IMR-90 (cell line): ENCODE measurements at regions not wholly inside any gene's neighbourhood (a gene's known extent, or its start where the extent isn't known, plus 50 kb on each side); places are given as distances from the start of the nearest gene placed in this dataset.

Source experiments
- ATAC-seq: fragments of 200-7000 bp; cut with Tn5 transposase; 2 replicates; pipeline ENCODE4 v1.9.1; 2020; ENCODE audit warnings: low read depth, mild to moderate bottlenecking, moderate library complexity
- BruUV-seq: library from RNA; stranded (reverse); fragments of 400-500 nt; replicated peaks from 2 replicates; lab custom pipeline; 2021; lab: Mats Ljungman, UMichigan
- CTCF ChIA-PET: fragments of 300-600 bp; formaldehyde crosslinking; extraction: SDS; loops from one replicate; lab custom pipeline; 2021; ENCODE audit warnings: antibody characterized with exemption; lab: Yijun Ruan, JAX
- POLR2A ChIA-PET: fragments of 300-600 bp; sonication (Branson Sonifier 250); formaldehyde crosslinking; loops from one replicate; lab custom pipeline; 2022; ENCODE audit warnings: antibody characterized with exemption; ENCODE audit not compliant: unreplicated experiment; lab: Charles Lee
- DNase-seq: peaks from one replicate; pipeline ENCODE4 v3.0.0; 2013
- H2AFZ ChIP-seq: replicated peaks from 2 replicates; pipeline ENCODE3; 2013; ENCODE audit warnings: low read length, mild to moderate bottlenecking; ENCODE audit not compliant: poor library complexity
- H2AK5ac ChIP-seq: 2 replicates; pipeline ENCODE4 v1.6.1; 2013; ENCODE audit warnings: low read depth, low read length, inconsistent platforms
- H2AK9ac ChIP-seq: replicated peaks from 2 replicates; pipeline ENCODE3; 2013; ENCODE audit warnings: mild to moderate bottlenecking, low read depth, low read length, moderate library complexity; ENCODE audit not compliant: poor library complexity
- H2BK120ac ChIP-seq: 2 replicates; pipeline ENCODE4 v1.6.1; 2013; ENCODE audit warnings: low read depth, low read length, inconsistent platforms
- H2BK15ac ChIP-seq: 3 replicates; pipeline ENCODE4 v1.6.1; 2013; ENCODE audit warnings: low read depth, low read length, inconsistent platforms
- H2BK20ac ChIP-seq: 2 replicates; pipeline ENCODE4 v1.6.1; 2013; ENCODE audit warnings: low read depth, mild to moderate bottlenecking, inconsistent platforms, low read length, moderate library complexity
- H2BK5ac ChIP-seq: 2 replicates; pipeline ENCODE4 v1.6.1; 2013; ENCODE audit warnings: mild to moderate bottlenecking, low read depth, low read length, inconsistent platforms; ENCODE audit not compliant: poor library complexity, severe bottlenecking
- H3K14ac ChIP-seq: replicated peaks from 2 replicates; pipeline ENCODE4 v1.6.1; 2013; ENCODE audit warnings: low read depth, low read length, inconsistent platforms
- H3K18ac ChIP-seq: 2 replicates; pipeline ENCODE4 v1.6.1; 2013; ENCODE audit warnings: low read depth, low read length, control low read depth
- H3K23ac ChIP-seq: 2 replicates; pipeline ENCODE4 v1.6.1; 2013; ENCODE audit warnings: low read depth, low read length, inconsistent platforms
- H3K27ac ChIP-seq: 2 replicates; pipeline ENCODE4 v1.5.1; 2013; ENCODE audit warnings: mild to moderate bottlenecking, control low read depth, low read length; ENCODE audit not compliant: insufficient read depth
- H3K27me3 ChIP-seq: 2 replicates; pipeline ENCODE4 v1.6.1; 2013; ENCODE audit warnings: low read length; ENCODE audit not compliant: control insufficient read depth, insufficient read depth
- H3K36me3 ChIP-seq: 2 replicates; pipeline ENCODE4 v1.6.1; 2013; ENCODE audit warnings: low read length, mixed read lengths; ENCODE audit not compliant: control insufficient read depth, insufficient read depth
- H3K4ac ChIP-seq: 2 replicates; pipeline ENCODE4 v1.6.1; 2013; ENCODE audit warnings: low read depth, low read length, inconsistent platforms
- H3K4me1 ChIP-seq: 2 replicates; pipeline ENCODE4 v1.6.1; 2013; ENCODE audit warnings: low read length, mixed read lengths; ENCODE audit not compliant: control insufficient read depth, insufficient read depth
- H3K4me2 ChIP-seq: 2 replicates; pipeline ENCODE4 v1.6.1; 2013; ENCODE audit warnings: low read depth, mild to moderate bottlenecking, control low read depth, low read length, moderate library complexity
- H3K4me3 ChIP-seq: 2 replicates; pipeline ENCODE4 v1.5.1; 2013; ENCODE audit warnings: low read depth, mild to moderate bottlenecking, control low read depth, low read length, moderate library complexity; ENCODE audit not compliant: insufficient read depth
- H3K56ac ChIP-seq: 2 replicates; pipeline ENCODE4 v1.6.1; 2013; ENCODE audit warnings: low read length, inconsistent platforms; ENCODE audit not compliant: insufficient read depth; ENCODE audit errors: extremely low read depth
- H3K79me1 ChIP-seq, 2 experiments: 2 replicates each; pipeline ENCODE4 v1.6.1; 2013; ENCODE audit warnings: low read length in 2 of 2, inconsistent platforms in 1 of 2, low read depth in 1 of 2
- H3K9ac ChIP-seq: 2 replicates; pipeline ENCODE4 v1.6.1; 2013; ENCODE audit warnings: low read depth, low read length, control low read depth
- H3K9me1 ChIP-seq: 2 replicates; pipeline ENCODE4 v1.6.1; 2013; ENCODE audit warnings: low read length, inconsistent platforms; ENCODE audit not compliant: insufficient read depth
- H3K9me3 ChIP-seq: 2 replicates; pipeline ENCODE4 v1.6.1; 2013; ENCODE audit warnings: low read length; ENCODE audit not compliant: control insufficient read depth, insufficient read depth
- H4K20me1 ChIP-seq: 2 replicates; pipeline ENCODE4 v1.6.1; 2013; ENCODE audit warnings: low read length, inconsistent platforms; ENCODE audit not compliant: insufficient read depth
- H4K5ac ChIP-seq: 2 replicates; pipeline ENCODE4 v1.6.1; 2013; ENCODE audit warnings: mild to moderate bottlenecking, low read depth, low read length, control low read depth
- H4K8ac ChIP-seq, 2 experiments: 2 replicates each; pipeline ENCODE4 v1.6.1; 2013; ENCODE audit warnings: low read depth in 2 of 2, low read length in 2 of 2, control low read depth in 1 of 2, inconsistent platforms in 1 of 2
- H4K91ac ChIP-seq: 2 replicates; pipeline ENCODE4 v1.6.1; 2013; ENCODE audit warnings: low read depth, low read length, inconsistent platforms; ENCODE audit not compliant: insufficient read depth
- CEBPB ChIP-seq: IDR thresholded peaks from 2 replicates; pipeline ENCODE4 v1.6.1; 2012; ENCODE audit warnings: low read depth, low read length, improper control_type of control experiment
- MAFK ChIP-seq: IDR thresholded peaks from 2 replicates; pipeline ENCODE4 v1.6.1; 2012; ENCODE audit warnings: low read depth, low read length, improper control_type of control experiment
- WGBS, 2 experiments: methylation state at CpG; one replicate each; pipeline versions ENCODE4 v1.1.5 to v1.1.7; 2013; ENCODE audit warnings: missing lambda C conversion rate in 2 of 2; ENCODE audit not compliant: insufficient read length in 1 of 2; ENCODE audit errors: extremely low coverage in 2 of 2; 5-methylcytosine and 5-hydroxymethylcytosine counted together
- dilution Hi-C: fragments of 300-500 bp; cut with HindIII; formaldehyde crosslinking; loops from one replicate; pipeline ENCODE4 v1.14.3; 2018; ENCODE audit warnings: low sequenced_read_pairs; ENCODE audit not compliant: unreplicated experiment
- in situ Hi-C: fragments of 300-500 bp; cut with MboI; formaldehyde crosslinking; loops from 3 replicates; pipeline ENCODE4 v1.14.3; 2019; ENCODE audit warnings: low sequenced_read_pairs, inconsistent platforms, mixed read lengths
- intact Hi-C: fragments of 100-400 bp; cut with micrococcal nuclease; formaldehyde crosslinking; loops from 2 replicates; pipeline ENCODE4 v1.10.0; 2022
- TF ChIP-seq, protein P1 (sequence below): conservative IDR thresholded peaks from 2 replicates; pipeline ENCODE4 v1.5.1; 2012; ENCODE audit warnings: mild to moderate bottlenecking, low read depth, low read length, improper control_type of control experiment

DNA sequence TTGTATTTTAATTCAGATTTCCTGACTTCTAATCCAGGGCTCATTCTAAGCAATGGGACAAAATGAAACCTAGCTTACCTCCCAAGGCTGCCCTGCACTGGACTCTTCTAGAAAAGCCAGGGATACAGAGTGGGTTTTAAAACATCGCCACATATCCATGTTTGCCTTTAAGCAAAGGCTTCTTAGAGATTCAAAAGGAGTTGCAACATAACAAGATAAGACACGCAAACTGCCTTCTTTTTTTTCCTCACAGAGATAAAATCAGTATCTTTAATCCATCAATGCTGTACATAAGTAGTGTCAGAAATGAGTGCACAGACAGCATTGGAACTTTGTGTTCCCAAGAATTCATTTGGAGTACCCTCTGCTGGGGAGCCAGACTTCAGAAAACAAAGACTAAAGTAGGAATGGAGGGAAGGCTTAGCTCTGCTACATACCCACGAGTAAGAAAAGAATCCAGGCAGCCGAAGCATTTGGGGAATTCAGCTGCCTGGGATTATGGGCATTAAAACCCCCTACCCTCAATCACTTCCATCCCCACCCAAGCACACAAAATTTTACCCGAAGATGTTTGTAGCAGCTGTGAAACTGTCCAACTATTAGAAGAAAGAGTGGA, 427.8 kb downstream of the ARL4A start:
- DNase-seq (peak; percentile 16), ATAC-seq (peak; percentile 73)
- H2BK15ac ChIP-seq = peak overlapping the region; percentile 35; the same call in 1 of the 3 replicates
- H3K9ac ChIP-seq = no peak overlapping the region
- ChIA-PET POLR2A (no interaction called here), CTCF (interaction anchor here (0.6 to 5.0 kb wide), 4 partner anchors 147 to 477 kb away, joined by 3 to 27 read pairs (median 4); partner anchors contain the start of gene ARL4A)
- H3K56ac ChIP-seq = no peak overlapping the region
- peak overlapping the region; percentile 57 for H2AFZ ChIP-seq
- no TSS peak for BruUV-seq
- H4K20me1 ChIP-seq = no peaks in the 10 kb centered on the region
- H3K4me2 ChIP-seq = peak overlapping the region; percentile 23
- no peaks in the 10 kb centered on the region for H3K79me1 ChIP-seq
- H2BK120ac ChIP-seq = peak overlapping the region; percentile 28
- H2BK5ac ChIP-seq = no peak overlapping the region
- peaks cover 3% of the 10 kb centered on the region for H3K4me1 ChIP-seq
- no peak overlapping the region for H3K4ac ChIP-seq
- H3K4me3 ChIP-seq = no peak overlapping the region
- no peak overlapping the region for H3K27ac ChIP-seq
- peak overlapping the region in 1 of 2 experiments; percentile 1; a peak in 1 of 4 replicates for H4K8ac ChIP-seq
- 0 out of 2 replicates have a peak overlapping the region, but pooled peaks have one; percentile 14 for H4K91ac ChIP-seq
- no peak for TF ChIP-seq MAFK
- peak; percentile 73 for TF ChIP-seq CEBPB
- TF ChIP-seq, protein P1, sequence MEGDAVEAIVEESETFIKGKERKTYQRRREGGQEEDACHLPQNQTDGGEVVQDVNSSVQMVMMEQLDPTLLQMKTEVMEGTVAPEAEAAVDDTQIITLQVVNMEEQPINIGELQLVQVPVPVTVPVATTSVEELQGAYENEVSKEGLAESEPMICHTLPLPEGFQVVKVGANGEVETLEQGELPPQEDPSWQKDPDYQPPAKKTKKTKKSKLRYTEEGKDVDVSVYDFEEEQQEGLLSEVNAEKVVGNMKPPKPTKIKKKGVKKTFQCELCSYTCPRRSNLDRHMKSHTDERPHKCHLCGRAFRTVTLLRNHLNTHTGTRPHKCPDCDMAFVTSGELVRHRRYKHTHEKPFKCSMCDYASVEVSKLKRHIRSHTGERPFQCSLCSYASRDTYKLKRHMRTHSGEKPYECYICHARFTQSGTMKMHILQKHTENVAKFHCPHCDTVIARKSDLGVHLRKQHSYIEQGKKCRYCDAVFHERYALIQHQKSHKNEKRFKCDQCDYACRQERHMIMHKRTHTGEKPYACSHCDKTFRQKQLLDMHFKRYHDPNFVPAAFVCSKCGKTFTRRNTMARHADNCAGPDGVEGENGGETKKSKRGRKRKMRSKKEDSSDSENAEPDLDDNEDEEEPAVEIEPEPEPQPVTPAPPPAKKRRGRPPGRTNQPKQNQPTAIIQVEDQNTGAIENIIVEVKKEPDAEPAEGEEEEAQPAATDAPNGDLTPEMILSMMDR = 0 out of 2 replicates have a peak, but pooled peaks have one; percentile 9
- in situ Hi-C loops = loop anchor here (25.0 kb wide), 1 partner anchor 428 kb away; the partner anchor contains the start of gene ARL4A
- H3K9me3 ChIP-seq = no peaks in the 10 kb centered on the region
- peak overlapping the region; percentile 60; the same call in 1 of the 2 replicates for H3K18ac ChIP-seq
- H3K23ac ChIP-seq = no peak overlapping the region
- intact Hi-C loops = loop anchor here (5.0 to 10.0 kb wide), 2 partner anchors 230 to 588 kb away; no protein-coding TSS in a partner anchor
- H3K14ac ChIP-seq = 0 out of 2 replicates have a peak overlapping the region, but pooled peaks have one; percentile 1
- no peaks in the 10 kb centered on the region for H3K9me1 ChIP-seq
- H2AK5ac ChIP-seq = no peak overlapping the region
- no peaks in the 10 kb centered on the region for H3K36me3 ChIP-seq
- dilution Hi-C loops = no loop called here
- peak overlapping the region; percentile 46; the same call in 1 of the 2 replicates for H4K5ac ChIP-seq
- H3K27me3 ChIP-seq = no peaks in the 10 kb centered on the region
- H2BK20ac ChIP-seq = peak overlapping the region; percentile 68; the same call in 1 of the 2 replicates
- WGBS, 2 experiments = no CpG with 5 or more reads among the region's 5 CpGs
- no peak overlapping the region for H2AK9ac ChIP-seq
